ENCODE measurements at regions not wholly inside any gene's neighbourhood (a gene's known extent, or its start where the extent isn't known, plus 50 kb on each side); places are given as distances from the start of the nearest gene placed in this dataset.

- H3K9me3 ChIP-seq (ENCODE audit: control insufficient read depth, low read length) = no peaks in the 10 kb centered on the region
- no peak overlapping the region for H3K27ac ChIP-seq (ENCODE audit: insufficient read depth, low read depth, low read length, poor library complexity, severe bottlenecking)
- H3K36me3 ChIP-seq (ENCODE audit: control insufficient read depth, insufficient read depth, low read length) = no peaks in the 10 kb centered on the region
- no peaks in the 10 kb centered on the region for H3K27me3 ChIP-seq (ENCODE audit: control insufficient read depth, insufficient read depth, low read length, poor library complexity, severe bottlenecking)
- no peak overlapping the region for H3K4me3 ChIP-seq (ENCODE audit: insufficient read depth, low read depth, low read length)
- WGBS, 2 experiments = 62 to 67% methylated on average over 3 of the region's 3 CpGs
- no peaks in the 10 kb centered on the region for H3K4me1 ChIP-seq (ENCODE audit: control insufficient read depth, insufficient read depth, low read length)
These were observed 342.7 kb downstream of the CPS1 start for GRCh38 chr2:210899131-210899530.

- Histone ChIP-seq H3K4me3 (ENCODE audit: insufficient read depth, low read depth, low read length) (no peak overlapping the region), H3K4me1 (ENCODE audit: control insufficient read depth, insufficient read depth, low read length) (no peaks in the 10 kb centered on the region), H3K36me3 (ENCODE audit: control insufficient read depth, insufficient read depth, low read length) (no peaks in the 10 kb centered on the region), H3K9me3 (ENCODE audit: control insufficient read depth, low read length) (no peaks in the 10 kb centered on the region), H3K27ac (ENCODE audit: insufficient read depth, low read depth, low read length, poor library complexity, severe bottlenecking) (no peak overlapping the region), H3K27me3 (ENCODE audit: control insufficient read depth, insufficient read depth, low read length, poor library complexity, severe bottlenecking) (no peaks in the 10 kb centered on the region)
- WGBS, 2 experiments = 100% methylated on average over 1 to 4 of the region's 4 CpGs
These were observed 344.9 kb downstream of the CPS1 start for GRCh38 chr2:210901326-210901725.

GRCh38 chr2:210912779-210913178 is 356.4 kb downstream of the CPS1 start:
- whole genome bisulfite sequencing, 2 experiments = 81% methylated on average over 6 of the region's 6 CpGs
- Histone ChIP-seq H3K9me3 (ENCODE audit: control insufficient read depth, low read length) (no peaks in the 10 kb centered on the region), H3K27ac (ENCODE audit: insufficient read depth, low read depth, low read length, poor library complexity, severe bottlenecking) (no peak overlapping the region), H3K4me3 (ENCODE audit: insufficient read depth, low read depth, low read length) (no peak overlapping the region), H3K4me1 (ENCODE audit: control insufficient read depth, insufficient read depth, low read length) (no peaks in the 10 kb centered on the region), H3K27me3 (ENCODE audit: control insufficient read depth, insufficient read depth, low read length, poor library complexity, severe bottlenecking) (no peaks in the 10 kb centered on the region), H3K36me3 (ENCODE audit: control insufficient read depth, insufficient read depth, low read length) (no peaks in the 10 kb centered on the region)

- 47 to 89% methylated on average over 1 to 2 of the region's 2 CpGs for WGBS, 2 experiments
- H3K36me3 ChIP-seq (ENCODE audit: control insufficient read depth, insufficient read depth, low read length) = no peaks in the 10 kb centered on the region
- no peaks in the 10 kb centered on the region for H3K9me3 ChIP-seq (ENCODE audit: control insufficient read depth, low read length)
- H3K4me1 ChIP-seq (ENCODE audit: control insufficient read depth, insufficient read depth, low read length) = no peaks in the 10 kb centered on the region
- H3K27me3 ChIP-seq (ENCODE audit: control insufficient read depth, insufficient read depth, low read length, poor library complexity, severe bottlenecking) = no peaks in the 10 kb centered on the region
- no peak overlapping the region for H3K27ac ChIP-seq (ENCODE audit: insufficient read depth, low read depth, low read length, poor library complexity, severe bottlenecking)
- no peak overlapping the region for H3K4me3 ChIP-seq (ENCODE audit: insufficient read depth, low read depth, low read length)
These were observed 357.1 kb downstream of the CPS1 start for GRCh38 chr2:210913461-210913860.

GRCh38 chr2:210915912-210916311 is 359.5 kb downstream of the CPS1 start:
- Histone ChIP-seq H3K36me3 (ENCODE audit: control insufficient read depth, insufficient read depth, low read length) (no peaks in the 10 kb centered on the region), H3K27ac (ENCODE audit: insufficient read depth, low read depth, low read length, poor library complexity, severe bottlenecking) (no peak overlapping the region), H3K4me3 (ENCODE audit: insufficient read depth, low read depth, low read length) (no peak overlapping the region), H3K27me3 (ENCODE audit: control insufficient read depth, insufficient read depth, low read length, poor library complexity, severe bottlenecking) (no peaks in the 10 kb centered on the region), H3K9me3 (ENCODE audit: control insufficient read depth, low read length) (no peaks in the 10 kb centered on the region), H3K4me1 (ENCODE audit: control insufficient read depth, insufficient read depth, low read length) (no peaks in the 10 kb centered on the region)
- 100% methylated on average over 1 of the region's 1 CpG; no CpG with 5 or more reads in 1 of the 2 experiments for WGBS, 2 experiments

GRCh38 chr2:210917465-210917864 is 361.1 kb downstream of the CPS1 start:
- 62 to 74% methylated on average over 4 of the region's 4 CpGs for WGBS, 2 experiments
- Histone ChIP-seq H3K4me3 (ENCODE audit: insufficient read depth, low read depth, low read length) (no peak overlapping the region), H3K27me3 (ENCODE audit: control insufficient read depth, insufficient read depth, low read length, poor library complexity, severe bottlenecking) (no peaks in the 10 kb centered on the region), H3K36me3 (ENCODE audit: control insufficient read depth, insufficient read depth, low read length) (no peaks in the 10 kb centered on the region), H3K9me3 (ENCODE audit: control insufficient read depth, low read length) (no peaks in the 10 kb centered on the region), H3K27ac (ENCODE audit: insufficient read depth, low read depth, low read length, poor library complexity, severe bottlenecking) (no peak overlapping the region), H3K4me1 (ENCODE audit: control insufficient read depth, insufficient read depth, low read length) (no peaks in the 10 kb centered on the region)

GRCh38 chr2:210919128-210919527 is 362.7 kb downstream of the CPS1 start:
- H3K4me1 ChIP-seq (ENCODE audit: control insufficient read depth, insufficient read depth, low read length) = no peaks in the 10 kb centered on the region
- H3K27me3 ChIP-seq (ENCODE audit: control insufficient read depth, insufficient read depth, low read length, poor library complexity, severe bottlenecking) = no peaks in the 10 kb centered on the region
- no peaks in the 10 kb centered on the region for H3K36me3 ChIP-seq (ENCODE audit: control insufficient read depth, insufficient read depth, low read length)
- H3K27ac ChIP-seq (ENCODE audit: insufficient read depth, low read depth, low read length, poor library complexity, severe bottlenecking) = no peak overlapping the region
- H3K9me3 ChIP-seq (ENCODE audit: control insufficient read depth, low read length) = no peaks in the 10 kb centered on the region
- H3K4me3 ChIP-seq (ENCODE audit: insufficient read depth, low read depth, low read length) = no peak overlapping the region

- no CpG with 5 or more reads among the region's 1 CpG for WGBS, 2 experiments
These were observed 366.0 kb downstream of the CPS1 start for GRCh38 chr2:210922419-210922818.

GRCh38 chr2:210928714-210929113 is 372.3 kb downstream of the CPS1 start:
- H3K9me3 ChIP-seq (ENCODE audit: control insufficient read depth, low read length) = no peaks in the 10 kb centered on the region
- H3K27ac ChIP-seq (ENCODE audit: insufficient read depth, low read depth, low read length, poor library complexity, severe bottlenecking) = no peak overlapping the region
- no peaks in the 10 kb centered on the region for H3K4me1 ChIP-seq (ENCODE audit: control insufficient read depth, insufficient read depth, low read length)
- H3K36me3 ChIP-seq (ENCODE audit: control insufficient read depth, insufficient read depth, low read length) = no peaks in the 10 kb centered on the region
- H3K4me3 ChIP-seq (ENCODE audit: insufficient read depth, low read depth, low read length) = no peak overlapping the region
- H3K27me3 ChIP-seq (ENCODE audit: control insufficient read depth, insufficient read depth, low read length, poor library complexity, severe bottlenecking) = no peaks in the 10 kb centered on the region
- WGBS, 2 experiments = 95 to 98% methylated on average over 2 of the region's 2 CpGs

More at GRCh38 chr2:210922419-210922818, 366.0 kb downstream of the CPS1 start:
- Histone ChIP-seq H3K27ac (ENCODE audit: insufficient read depth, low read depth, low read length, poor library complexity, severe bottlenecking) (no peak overlapping the region), H3K27me3 (ENCODE audit: control insufficient read depth, insufficient read depth, low read length, poor library complexity, severe bottlenecking) (no peaks in the 10 kb centered on the region), H3K4me3 (ENCODE audit: insufficient read depth, low read depth, low read length) (no peak overlapping the region), H3K9me3 (ENCODE audit: control insufficient read depth, low read length) (no peaks in the 10 kb centered on the region), H3K4me1 (ENCODE audit: control insufficient read depth, insufficient read depth, low read length) (no peaks in the 10 kb centered on the region), H3K36me3 (ENCODE audit: control insufficient read depth, insufficient read depth, low read length) (no peaks in the 10 kb centered on the region)

GRCh38 chr2:210938228-210938627 is 381.8 kb downstream of the CPS1 start:
- Histone ChIP-seq H3K4me1 (ENCODE audit: control insufficient read depth, insufficient read depth, low read length) (no peaks in the 10 kb centered on the region), H3K27ac (ENCODE audit: insufficient read depth, low read depth, low read length, poor library complexity, severe bottlenecking) (no peak overlapping the region), H3K36me3 (ENCODE audit: control insufficient read depth, insufficient read depth, low read length) (no peaks in the 10 kb centered on the region), H3K27me3 (ENCODE audit: control insufficient read depth, insufficient read depth, low read length, poor library complexity, severe bottlenecking) (no peaks in the 10 kb centered on the region), H3K4me3 (ENCODE audit: insufficient read depth, low read depth, low read length) (no peak overlapping the region), H3K9me3 (ENCODE audit: control insufficient read depth, low read length) (no peaks in the 10 kb centered on the region)
- 92 to 94% methylated on average over 3 of the region's 3 CpGs for WGBS, 2 experiments

- no peak overlapping the region for H3K4me3 ChIP-seq (ENCODE audit: insufficient read depth, low read depth, low read length)
These were observed 390.0 kb downstream of the CPS1 start for GRCh38 chr2:210946395-210946794.

More at GRCh38 chr2:210946395-210946794, 390.0 kb downstream of the CPS1 start:
- no peak overlapping the region for H3K27ac ChIP-seq (ENCODE audit: insufficient read depth, low read depth, low read length, poor library complexity, severe bottlenecking)
- no peaks in the 10 kb centered on the region for H3K27me3 ChIP-seq (ENCODE audit: control insufficient read depth, insufficient read depth, low read length, poor library complexity, severe bottlenecking)
- no peaks in the 10 kb centered on the region for H3K36me3 ChIP-seq (ENCODE audit: control insufficient read depth, insufficient read depth, low read length)
- H3K9me3 ChIP-seq (ENCODE audit: control insufficient read depth, low read length) = no peaks in the 10 kb centered on the region
- 73 to 89% methylated on average over 1 to 2 of the region's 2 CpGs for WGBS, 2 experiments
- H3K4me1 ChIP-seq (ENCODE audit: control insufficient read depth, insufficient read depth, low read length) = no peaks in the 10 kb centered on the region
